ENCODE measurements at regions not wholly inside any gene's neighbourhood (a gene's known extent, or its start where the extent isn't known, plus 50 kb on each side); places are given as distances from the start of the nearest gene placed in this dataset.
"Not testable (repeated sequence)": the region's sequence is repeated elsewhere in the genome, so short reads cannot be mapped to it uniquely, and the experiment has no call there.

DNA sequence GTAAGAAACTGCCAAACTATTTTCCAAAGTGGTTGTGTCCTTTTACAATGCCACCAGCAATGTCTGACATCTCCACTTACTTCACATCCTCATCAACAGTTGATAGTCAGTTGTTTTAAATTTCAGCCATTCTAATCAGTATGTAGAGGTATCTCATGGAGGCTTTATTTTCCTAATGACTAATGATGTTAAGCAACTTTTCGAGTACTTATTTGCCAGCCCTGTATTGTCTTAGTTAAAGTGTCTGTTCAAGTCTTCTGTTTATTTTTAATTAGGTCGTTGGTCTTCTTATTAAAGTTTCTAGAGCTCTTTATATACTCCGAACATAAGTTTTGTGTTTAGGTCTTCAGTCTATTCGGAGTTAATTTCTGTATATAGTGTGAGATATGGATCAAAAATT, 54.9 kb upstream of the NBPF12 start:
- DNase-seq, result not testable (repeated sequence)

- DNase-seq, result not testable (repeated sequence)
These were observed 57.0 kb upstream of the NBPF12 start for GRCh38 chr1:146881096-146881495.

DNA sequence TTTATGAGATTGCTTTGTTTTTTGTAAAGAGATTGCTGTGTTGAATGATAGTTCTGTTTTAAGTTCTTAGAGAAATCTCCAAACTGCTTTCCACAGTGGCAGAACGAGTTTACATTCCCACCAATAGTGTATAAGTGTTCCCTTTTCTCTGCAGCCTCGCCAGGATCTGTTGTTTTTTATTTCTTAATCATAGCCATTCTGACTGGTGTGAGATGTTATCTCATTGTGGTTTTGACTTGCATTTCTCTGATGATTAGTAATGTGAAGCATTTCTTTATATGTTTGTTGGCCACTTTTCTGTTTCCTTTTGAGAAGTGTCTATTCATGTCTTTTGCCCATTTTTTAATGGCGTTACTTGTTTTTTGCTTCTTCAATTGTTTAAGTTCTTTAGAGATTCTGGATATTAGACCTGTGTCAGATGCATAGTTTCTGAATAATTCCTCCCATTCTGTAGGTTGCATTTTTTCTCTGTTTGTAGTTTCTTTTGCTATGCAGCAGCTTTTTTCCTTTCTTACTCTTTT, 74.3 kb upstream of the NBPF12 start:
- DNase-seq, result not testable (repeated sequence)

DNA sequence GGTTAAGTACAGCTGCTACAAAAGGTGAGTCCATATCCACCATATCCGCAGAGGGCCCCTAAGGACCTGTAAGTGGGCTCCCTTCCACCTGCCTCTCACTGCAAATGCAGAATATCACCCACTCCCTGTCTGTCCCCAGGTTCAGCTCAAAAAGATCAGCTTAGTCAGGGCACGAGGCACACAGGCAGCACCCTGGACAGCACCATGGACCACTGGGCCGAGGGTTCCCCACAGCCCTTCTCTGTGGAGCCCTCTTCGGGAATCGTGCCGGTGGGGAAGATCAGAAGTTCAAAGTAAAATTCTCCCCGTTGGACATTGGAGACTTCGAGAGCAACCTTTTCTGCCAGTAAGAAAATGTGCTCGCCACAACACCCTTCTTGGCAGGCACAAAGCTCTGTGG, 85.0 kb upstream of the NBPF12 start:
- not testable (repeated sequence) for DNase-seq

DNA sequence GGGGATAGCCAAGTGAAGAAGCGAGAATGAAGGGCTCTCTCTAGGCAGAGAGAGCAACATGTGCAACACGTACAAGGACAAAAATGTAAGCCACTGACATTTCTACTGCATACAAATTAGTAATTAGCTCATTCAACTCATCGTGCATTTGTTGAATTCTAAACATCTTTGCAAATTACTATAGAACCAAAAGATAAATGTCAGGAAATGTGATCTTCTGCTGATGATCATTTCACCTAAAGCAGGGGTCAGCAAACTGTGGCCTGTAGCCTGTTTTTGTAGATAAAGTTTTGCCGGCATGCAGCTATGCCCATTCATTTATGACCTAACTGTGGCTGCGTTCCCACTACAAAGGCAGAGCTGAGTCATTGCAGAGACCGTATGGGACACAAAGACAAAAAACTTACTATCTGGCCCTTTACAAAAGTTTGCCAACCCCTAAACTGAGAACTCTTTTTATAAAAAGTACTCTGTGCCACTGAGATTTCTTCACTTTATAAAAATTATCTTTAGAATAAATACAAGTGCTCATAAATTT, 87.7 kb upstream of the NBPF12 start:
- not testable (repeated sequence) for DNase-seq

GRCh38 chr1:146838725-146839124, 99.4 kb upstream of the NBPF12 start:
- DNase-seq, result not testable (repeated sequence)

GRCh38 chr1:146826957-146827356, 111.2 kb upstream of the NBPF12 start:
- not testable (repeated sequence) for DNase-seq

GRCh38 chr1:146794236-146794635, 143.9 kb upstream of the NBPF12 start:
- DNase-seq, result not testable (repeated sequence)

- not testable (repeated sequence) for DNase-seq
These were observed 145.4 kb upstream of the NBPF12 start for GRCh38 chr1:146792725-146793124.

DNA sequence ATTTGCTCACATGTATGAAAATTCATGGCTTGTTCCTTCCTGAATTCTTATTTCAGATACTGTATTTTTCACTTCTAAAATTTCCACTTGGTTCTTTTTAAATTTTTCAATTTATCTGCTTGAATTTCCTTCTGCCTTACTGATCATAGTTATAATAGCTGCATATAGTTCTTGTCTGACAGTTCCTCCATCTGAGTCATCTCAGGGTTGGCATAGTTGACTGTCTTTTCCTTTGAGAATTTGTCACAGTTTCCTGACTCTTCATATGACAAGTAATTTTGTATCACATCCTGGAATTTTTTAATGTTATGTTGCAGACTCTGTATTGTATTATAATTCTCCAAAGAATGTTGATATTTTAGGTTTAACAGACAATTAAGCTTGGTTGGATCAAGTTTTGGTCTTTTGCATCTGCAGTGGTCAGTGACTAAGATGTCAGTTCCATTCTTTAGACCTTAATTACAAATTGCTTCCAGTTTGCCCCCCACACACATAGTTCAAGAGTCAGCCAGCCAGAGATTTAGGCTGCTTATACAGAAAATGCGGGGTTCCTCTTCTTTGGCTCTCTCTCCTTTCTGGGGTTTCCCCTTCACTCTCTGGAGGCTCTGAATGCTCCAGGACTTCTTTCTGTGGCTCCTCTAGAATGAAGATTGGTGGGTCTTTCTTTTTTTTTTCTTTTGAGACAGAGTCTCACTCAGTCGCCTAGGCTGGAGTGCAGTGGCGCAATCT, 153.7 kb upstream of the NBPF12 start:
- not testable (repeated sequence) for DNase-seq

DNA sequence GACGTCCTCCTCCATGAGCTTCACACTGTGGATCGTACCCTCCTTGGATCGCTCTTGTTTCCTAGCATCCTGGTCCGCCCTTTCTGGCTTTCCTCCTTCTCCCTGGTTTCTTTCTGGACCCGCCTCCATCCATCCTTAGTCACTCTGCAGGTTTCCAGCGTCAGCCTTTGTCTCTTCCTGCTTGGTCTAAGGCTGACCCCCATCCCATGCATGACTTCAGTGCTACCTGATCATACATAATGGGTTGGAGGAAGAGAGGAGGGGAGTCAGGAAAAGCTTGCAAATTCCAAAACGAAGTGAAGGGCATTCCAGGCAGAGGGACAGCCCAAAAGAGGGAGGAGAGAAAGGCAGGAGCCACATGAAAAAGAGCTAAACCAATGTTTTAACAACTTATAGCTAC, 156.9 kb upstream of the NBPF12 start:
- not testable (repeated sequence) for DNase-seq

GRCh38 chr1:146777826-146778602, 160.1 kb upstream of the NBPF12 start:
- DNase-seq, result not testable (repeated sequence)

DNA sequence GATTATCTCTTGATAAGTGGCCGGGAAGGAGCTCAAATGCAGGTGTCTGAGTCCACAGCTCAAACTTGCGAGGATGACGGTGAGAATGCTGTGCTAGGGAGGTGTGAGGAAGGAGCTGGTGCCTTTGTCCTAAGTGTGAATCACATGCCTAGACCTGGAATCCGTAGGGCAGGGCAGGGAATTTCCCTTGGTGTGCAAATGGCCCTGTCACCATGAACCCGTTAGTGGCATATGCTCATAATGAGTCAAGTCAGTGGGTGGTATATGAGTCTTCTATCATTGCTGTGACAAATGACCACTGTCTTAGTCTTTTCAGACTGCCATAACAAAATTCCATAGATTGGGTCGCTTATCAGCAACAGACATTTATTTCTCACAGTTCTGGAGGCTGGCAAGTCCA, 163.1 kb upstream of the NBPF12 start:
- DNase-seq, result not testable (repeated sequence)

- DNase-seq, result not testable (repeated sequence)
These were observed 163.9 kb upstream of the NBPF12 start for GRCh38 chr1:146774271-146774670.

GRCh38 chr1:146771409-146771808, 166.7 kb upstream of the NBPF12 start:
- DNase-seq, result not testable (repeated sequence)

GRCh38 chr1:146770998-146771397, 167.1 kb upstream of the NBPF12 start:
- DNase-seq, result not testable (repeated sequence)

- DNase-seq, result not testable (repeated sequence)
These were observed 174.9 kb upstream of the NBPF12 start for GRCh38 chr1:146763234-146763633.

GRCh38 chr1:146756858-146757257, 181.3 kb upstream of the NBPF12 start:
- not testable (repeated sequence) for DNase-seq

GRCh38 chr1:146748686-146749085, 189.4 kb upstream of the NBPF12 start:
- DNase-seq, result not testable (repeated sequence)

DNA sequence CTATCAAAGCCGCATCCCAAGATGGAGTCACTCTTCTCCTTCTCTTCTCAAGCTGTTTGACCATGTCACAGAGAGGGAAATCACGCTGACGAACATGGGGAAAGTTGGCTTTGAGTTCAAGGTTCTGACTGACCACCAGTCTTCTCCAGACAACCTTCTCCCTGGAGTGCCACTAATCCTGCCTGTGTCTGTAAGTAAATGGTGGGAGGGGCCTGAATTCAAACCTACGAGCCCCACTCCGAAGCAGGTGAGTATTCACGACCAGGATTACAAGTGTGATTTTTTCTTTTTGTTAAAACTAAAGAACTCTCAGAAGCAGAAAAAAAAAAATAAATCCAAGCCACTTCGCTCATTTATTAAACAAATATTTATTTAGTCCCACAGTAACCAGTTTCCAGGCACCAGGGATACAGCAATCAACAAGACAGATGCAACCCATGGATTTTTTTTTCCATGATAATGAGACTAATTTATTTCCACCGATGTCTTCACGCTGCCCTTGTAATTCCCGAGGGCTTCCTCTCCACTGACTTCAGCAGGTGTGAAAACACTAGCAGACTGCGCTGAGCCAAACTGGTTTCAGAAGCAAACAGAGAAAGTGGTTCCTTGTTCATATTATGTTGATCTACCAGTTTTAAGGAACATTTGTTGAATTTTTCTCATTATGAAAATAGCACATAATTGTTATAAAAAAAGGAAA, 206.0 kb upstream of the NBPF12 start:
- not testable (repeated sequence) for DNase-seq

- not testable (repeated sequence) for DNase-seq
These were observed 208.3 kb upstream of the NBPF12 start for GRCh38 chr1:146729642-146730344.

GRCh38 chr1:146715054-146715453, 223.1 kb upstream of the NBPF12 start:
- not testable (repeated sequence) for DNase-seq
